ENCODE measurements at regions not wholly inside any gene's neighbourhood (a gene's known extent, or its start where the extent isn't known, plus 50 kb on each side); places are given as distances from the start of the nearest gene placed in this dataset.

DNA sequence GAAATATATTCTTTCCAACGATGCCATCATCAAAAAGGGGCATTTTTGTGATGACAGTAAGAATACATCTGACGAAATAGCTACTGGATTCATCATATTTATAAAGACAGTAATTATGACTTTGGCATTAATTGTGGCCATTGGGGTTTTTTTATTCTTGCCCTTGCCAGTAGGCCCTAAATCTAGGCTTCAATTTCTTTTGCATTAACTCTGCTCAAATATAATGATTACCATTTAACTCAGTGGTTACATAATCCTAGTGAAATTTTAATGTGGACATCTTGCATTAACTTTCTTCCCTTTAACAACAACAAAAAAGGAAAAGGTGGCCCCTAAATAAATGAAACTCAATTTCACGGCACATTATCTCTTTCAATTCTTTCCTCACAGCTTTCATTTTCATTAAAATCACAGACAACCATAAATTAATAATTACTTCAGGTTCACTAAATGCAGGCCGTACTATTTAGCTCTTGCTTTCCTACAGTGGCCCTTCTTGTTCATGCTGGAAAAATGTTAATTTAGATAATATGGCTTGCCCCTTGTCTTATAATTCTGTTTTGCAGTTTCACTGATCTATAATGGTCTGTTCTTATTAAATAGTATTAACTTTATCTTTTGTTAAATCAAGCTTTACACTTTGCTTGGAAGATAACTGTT, 615.6 kb downstream of the DACH1 start:
- H3K9me3 Mint-ChIP-seq (ENCODE audit: unreplicated experiment), result no peaks in the 10 kb centered on the region
- peaks cover 2% of the 10 kb centered on the region for H3K27me3 Mint-ChIP-seq (ENCODE audit: unreplicated experiment)
- no peaks in the 10 kb centered on the region for H3K36me3 Mint-ChIP-seq (ENCODE audit: unreplicated experiment)
- TF ChIP-seq, protein P1, sequence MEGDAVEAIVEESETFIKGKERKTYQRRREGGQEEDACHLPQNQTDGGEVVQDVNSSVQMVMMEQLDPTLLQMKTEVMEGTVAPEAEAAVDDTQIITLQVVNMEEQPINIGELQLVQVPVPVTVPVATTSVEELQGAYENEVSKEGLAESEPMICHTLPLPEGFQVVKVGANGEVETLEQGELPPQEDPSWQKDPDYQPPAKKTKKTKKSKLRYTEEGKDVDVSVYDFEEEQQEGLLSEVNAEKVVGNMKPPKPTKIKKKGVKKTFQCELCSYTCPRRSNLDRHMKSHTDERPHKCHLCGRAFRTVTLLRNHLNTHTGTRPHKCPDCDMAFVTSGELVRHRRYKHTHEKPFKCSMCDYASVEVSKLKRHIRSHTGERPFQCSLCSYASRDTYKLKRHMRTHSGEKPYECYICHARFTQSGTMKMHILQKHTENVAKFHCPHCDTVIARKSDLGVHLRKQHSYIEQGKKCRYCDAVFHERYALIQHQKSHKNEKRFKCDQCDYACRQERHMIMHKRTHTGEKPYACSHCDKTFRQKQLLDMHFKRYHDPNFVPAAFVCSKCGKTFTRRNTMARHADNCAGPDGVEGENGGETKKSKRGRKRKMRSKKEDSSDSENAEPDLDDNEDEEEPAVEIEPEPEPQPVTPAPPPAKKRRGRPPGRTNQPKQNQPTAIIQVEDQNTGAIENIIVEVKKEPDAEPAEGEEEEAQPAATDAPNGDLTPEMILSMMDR (IDR thresholded peaks at IDR 0.05; ENCODE audit: partially characterized antibody, unreplicated experiment), result no peak
- H3K4me3 Mint-ChIP-seq (ENCODE audit: unreplicated experiment), result no peak overlapping the region
- H3K27ac Mint-ChIP-seq (ENCODE audit: unreplicated experiment), result no peak overlapping the region
- DNase-seq, result no peak
- H3K4me1 Mint-ChIP-seq (ENCODE audit: low read depth, unreplicated experiment), result peaks cover 3% of the 10 kb centered on the region

DNA sequence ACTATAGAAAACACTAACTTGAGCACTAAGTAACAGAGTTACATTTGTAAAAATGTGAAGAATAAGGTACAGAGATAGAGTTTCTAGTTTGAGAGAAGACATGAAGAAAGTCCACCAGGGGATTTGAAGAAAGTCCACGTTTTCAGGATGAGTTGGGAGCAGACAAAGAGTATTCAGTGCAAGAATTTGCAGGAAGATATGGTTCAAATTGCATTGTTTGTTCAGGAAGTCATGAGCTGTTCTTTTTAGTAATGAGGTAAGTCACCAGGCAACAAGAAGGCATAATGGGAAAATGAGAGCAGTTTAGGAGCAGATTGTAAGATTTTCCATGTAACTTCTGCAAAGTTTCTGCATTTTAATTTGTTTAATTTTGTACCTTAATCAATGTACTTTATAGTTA, 618.0 kb downstream of the DACH1 start:
- H3K27ac Mint-ChIP-seq (ENCODE audit: unreplicated experiment), result no peak overlapping the region
- peaks cover 2% of the 10 kb centered on the region for H3K27me3 Mint-ChIP-seq (ENCODE audit: unreplicated experiment)
- H3K4me1 Mint-ChIP-seq (ENCODE audit: low read depth, unreplicated experiment), result peaks cover 3% of the 10 kb centered on the region
- TF ChIP-seq, protein P1 (IDR thresholded peaks at IDR 0.05; ENCODE audit: partially characterized antibody, unreplicated experiment), result no peak
- DNase-seq, result no peak
- no peak overlapping the region for H3K4me3 Mint-ChIP-seq (ENCODE audit: unreplicated experiment)
- H3K9me3 Mint-ChIP-seq (ENCODE audit: unreplicated experiment), result no peaks in the 10 kb centered on the region
- H3K36me3 Mint-ChIP-seq (ENCODE audit: unreplicated experiment), result no peaks in the 10 kb centered on the region

DNA sequence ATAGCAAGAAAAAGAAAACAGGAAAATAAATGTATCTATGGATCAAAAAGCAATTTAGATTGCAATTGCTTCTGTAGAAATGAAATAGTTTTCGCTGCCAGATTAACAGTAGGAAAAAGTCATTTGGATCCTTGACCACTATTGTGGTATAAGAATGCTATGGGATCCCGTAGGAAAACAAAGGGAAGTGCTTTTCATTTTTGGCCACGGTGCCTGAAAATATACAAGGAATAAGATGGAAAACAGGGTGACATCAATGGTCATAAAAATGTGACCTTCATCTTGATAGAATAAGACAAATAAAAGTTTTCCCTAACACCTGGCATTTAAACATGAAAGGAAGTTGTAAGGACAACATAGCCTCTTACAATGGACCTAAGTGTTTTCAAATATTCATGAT, 622.8 kb downstream of the DACH1 start:
- Mint-ChIP-seq H3K27me3 (ENCODE audit: unreplicated experiment) (peaks cover 2% of the 10 kb centered on the region), H3K4me1 (ENCODE audit: low read depth, unreplicated experiment) (peaks cover 9% of the 10 kb centered on the region), H3K9me3 (ENCODE audit: unreplicated experiment) (no peaks in the 10 kb centered on the region), H3K36me3 (ENCODE audit: unreplicated experiment) (no peaks in the 10 kb centered on the region), H3K27ac (ENCODE audit: unreplicated experiment) (no peak overlapping the region), H3K4me3 (ENCODE audit: unreplicated experiment) (no peak overlapping the region)
- TF ChIP-seq, protein P1 (IDR thresholded peaks at IDR 0.05; ENCODE audit: partially characterized antibody, unreplicated experiment), result no peak
- DNase-seq, result no peak

DNA sequence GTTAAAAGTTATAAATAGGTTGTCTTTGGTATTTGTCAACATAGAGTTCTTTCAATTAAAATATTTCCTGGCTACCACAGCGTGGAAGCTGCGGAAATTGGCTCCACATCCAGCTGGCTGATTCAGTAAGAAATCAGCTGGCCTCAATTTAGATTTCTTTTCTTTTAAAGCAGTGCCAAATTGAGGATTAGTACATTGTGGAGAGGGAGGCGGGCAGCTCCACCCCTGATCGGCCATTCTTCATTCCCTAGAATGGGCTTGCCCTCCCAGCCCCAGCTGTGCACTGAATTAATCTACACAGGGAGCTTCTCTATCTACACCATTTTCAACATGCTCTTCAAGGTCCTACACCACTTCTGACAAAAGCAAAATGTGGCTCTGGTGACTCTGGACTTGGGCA, 624.8 kb downstream of the DACH1 start:
- no peak for DNase-seq
- H3K27me3 Mint-ChIP-seq (ENCODE audit: unreplicated experiment), result peaks cover 2% of the 10 kb centered on the region
- TF ChIP-seq, protein P1 (IDR thresholded peaks at IDR 0.05; ENCODE audit: partially characterized antibody, unreplicated experiment), result no peak
- no peak overlapping the region for H3K27ac Mint-ChIP-seq (ENCODE audit: unreplicated experiment)
- H3K4me3 Mint-ChIP-seq (ENCODE audit: unreplicated experiment), result no peak overlapping the region
- H3K4me1 Mint-ChIP-seq (ENCODE audit: low read depth, unreplicated experiment), result peaks cover 9% of the 10 kb centered on the region
- H3K9me3 Mint-ChIP-seq (ENCODE audit: unreplicated experiment), result no peaks in the 10 kb centered on the region
- H3K36me3 Mint-ChIP-seq (ENCODE audit: unreplicated experiment), result no peaks in the 10 kb centered on the region

DNA sequence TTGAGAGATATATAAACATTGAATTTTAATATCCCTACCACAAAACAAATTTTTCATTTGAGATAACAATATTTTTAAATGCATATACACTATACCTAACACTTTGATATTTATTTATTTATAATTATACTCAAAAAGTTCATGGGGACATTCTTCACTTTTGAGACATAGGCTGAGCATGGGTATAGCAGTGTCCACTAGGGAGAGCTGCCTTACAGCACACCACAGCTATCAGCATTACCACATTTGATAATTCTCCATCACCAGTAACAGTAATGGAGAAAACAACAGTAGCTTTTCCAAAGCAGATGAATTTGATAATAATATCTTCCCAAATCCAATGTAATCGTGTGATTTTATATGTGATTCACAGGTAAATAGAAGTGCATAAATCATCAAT, 626.1 kb downstream of the DACH1 start:
- no peaks in the 10 kb centered on the region for H3K9me3 Mint-ChIP-seq (ENCODE audit: unreplicated experiment)
- no peak overlapping the region for H3K27ac Mint-ChIP-seq (ENCODE audit: unreplicated experiment)
- no peak for DNase-seq

More for the DNA sequence above, 626.1 kb downstream of the DACH1 start:
- Mint-ChIP-seq H3K27me3 (ENCODE audit: unreplicated experiment) (peaks cover 2% of the 10 kb centered on the region), H3K4me1 (ENCODE audit: low read depth, unreplicated experiment) (peaks cover 9% of the 10 kb centered on the region), H3K36me3 (ENCODE audit: unreplicated experiment) (no peaks in the 10 kb centered on the region), H3K4me3 (ENCODE audit: unreplicated experiment) (no peak overlapping the region)
- TF ChIP-seq, protein P1 (IDR thresholded peaks at IDR 0.05; ENCODE audit: partially characterized antibody, unreplicated experiment), result peak; percentile 34
